HL-60 (cell line): ENCODE measurements at regions not wholly inside any gene's neighbourhood (a gene's known extent, or its start where the extent isn't known, plus 50 kb on each side); places are given as distances from the start of the nearest gene placed in this dataset.

Experiments
- DNase-seq, 2 experiments: peaks; one replicate each; pipeline ENCODE4 v3.0.0-alpha.2; 2010 to 2020; ENCODE audit warnings: low read depth in 1 of 2, low spot score in 1 of 2
- H3K27ac ChIP-seq: fragments of 250-450 bp; sonication (Bioruptor Pico); replicated peaks from 2 replicates; pipeline ENCODE4 v1.5.1; 2020; ENCODE audit warnings: mild to moderate bottlenecking, moderate library complexity
- H3K27me3 ChIP-seq: fragments of 250-450 bp; sonication (Bioruptor Pico); 2 replicates; pipeline ENCODE4 v1.5.1; 2021; ENCODE audit warnings: mild to moderate bottlenecking, moderate library complexity; ENCODE audit not compliant: insufficient read depth, poor library complexity, severe bottlenecking
- H3K4me3 ChIP-seq: replicated peaks from 2 replicates; pipeline ENCODE4 v1.5.1; 2011; ENCODE audit warnings: mild to moderate bottlenecking, control low read depth, low read length; ENCODE audit not compliant: insufficient read depth
- GABPA ChIP-seq: IDR thresholded peaks from 2 replicates; pipeline ENCODE4 v1.6.1; 2012; ENCODE audit warnings: low read depth
- POLR2AphosphoS5 ChIP-seq: IDR thresholded peaks from 2 replicates; pipeline ENCODE4 v1.6.1; 2012; ENCODE audit warnings: low read depth
- REST ChIP-seq: IDR thresholded peaks from 2 replicates; pipeline ENCODE4 v1.6.1; 2012; ENCODE audit warnings: low read depth; ENCODE audit not compliant: insufficient replicate concordance
- SPI1 ChIP-seq: IDR thresholded peaks from 2 replicates; pipeline ENCODE4 v1.6.1; 2012; ENCODE audit warnings: low read depth, mild to moderate bottlenecking, borderline replicate concordance
- TF ChIP-seq, protein P1 (sequence below): IDR thresholded peaks from one replicate; pipeline ENCODE4 v1.5.1; 2011; ENCODE audit warnings: low read length, control low read depth, inconsistent platforms; ENCODE audit not compliant: insufficient read depth

DNA sequence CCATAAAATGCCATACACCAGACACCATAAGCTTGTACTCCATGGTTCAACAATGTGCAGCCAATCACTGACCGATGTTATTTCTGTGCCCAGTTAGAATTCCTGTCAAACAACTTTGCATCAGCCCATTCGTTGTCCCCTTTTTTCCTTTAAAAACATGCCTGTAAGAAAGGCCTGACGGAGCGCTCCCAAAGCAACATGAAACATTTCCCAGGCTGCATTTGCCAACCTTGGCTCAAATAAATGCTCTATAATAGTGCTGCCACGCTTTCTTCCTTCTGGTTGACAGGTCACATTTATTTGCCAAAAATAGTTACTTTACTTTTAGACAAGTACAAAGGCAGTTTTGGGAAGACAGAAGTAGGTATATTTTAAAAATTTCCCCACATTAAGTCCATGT is 735.6 kb upstream of the PTPRD start:
- Histone ChIP-seq H3K27me3 (no peaks in the 10 kb centered on the region), H3K4me3 (no peak overlapping the region)
- TF ChIP-seq REST: no peak
- TF ChIP-seq, protein P1, sequence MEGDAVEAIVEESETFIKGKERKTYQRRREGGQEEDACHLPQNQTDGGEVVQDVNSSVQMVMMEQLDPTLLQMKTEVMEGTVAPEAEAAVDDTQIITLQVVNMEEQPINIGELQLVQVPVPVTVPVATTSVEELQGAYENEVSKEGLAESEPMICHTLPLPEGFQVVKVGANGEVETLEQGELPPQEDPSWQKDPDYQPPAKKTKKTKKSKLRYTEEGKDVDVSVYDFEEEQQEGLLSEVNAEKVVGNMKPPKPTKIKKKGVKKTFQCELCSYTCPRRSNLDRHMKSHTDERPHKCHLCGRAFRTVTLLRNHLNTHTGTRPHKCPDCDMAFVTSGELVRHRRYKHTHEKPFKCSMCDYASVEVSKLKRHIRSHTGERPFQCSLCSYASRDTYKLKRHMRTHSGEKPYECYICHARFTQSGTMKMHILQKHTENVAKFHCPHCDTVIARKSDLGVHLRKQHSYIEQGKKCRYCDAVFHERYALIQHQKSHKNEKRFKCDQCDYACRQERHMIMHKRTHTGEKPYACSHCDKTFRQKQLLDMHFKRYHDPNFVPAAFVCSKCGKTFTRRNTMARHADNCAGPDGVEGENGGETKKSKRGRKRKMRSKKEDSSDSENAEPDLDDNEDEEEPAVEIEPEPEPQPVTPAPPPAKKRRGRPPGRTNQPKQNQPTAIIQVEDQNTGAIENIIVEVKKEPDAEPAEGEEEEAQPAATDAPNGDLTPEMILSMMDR: no peak
- no peak for TF ChIP-seq POLR2AphosphoS5
- TF ChIP-seq SPI1: no peak
- no peak for TF ChIP-seq GABPA

GRCh38 chr9:11349187-11349586 is 736.4 kb upstream of the PTPRD start:
- TF ChIP-seq SPI1 (no peak), POLR2AphosphoS5 (no peak), GABPA (no peak), REST (no peak)
- TF ChIP-seq, protein P1: no peak
- H3K27me3 ChIP-seq: no peaks in the 10 kb centered on the region
- DNase-seq: no peak
- H3K27ac ChIP-seq: no peak overlapping the region
- no peak overlapping the region for H3K4me3 ChIP-seq

More for the DNA sequence above, 735.6 kb upstream of the PTPRD start:
- no peak overlapping the region for H3K27ac ChIP-seq
- no peak for DNase-seq

- Histone ChIP-seq H3K27me3 (no peaks in the 10 kb centered on the region), H3K4me3 (no peak overlapping the region), H3K27ac (no peak overlapping the region)
- no peak for DNase-seq
- TF ChIP-seq SPI1 (no peak), POLR2AphosphoS5 (no peak), REST (no peak), GABPA (no peak)
- TF ChIP-seq, protein P1: no peak
Observed at GRCh38 chr9:11352612-11353011, 739.8 kb upstream of the PTPRD start.
